ENCODE measurements at regions not wholly inside any gene's neighbourhood (a gene's known extent, or its start where the extent isn't known, plus 50 kb on each side); places are given as distances from the start of the nearest gene placed in this dataset.

DNA sequence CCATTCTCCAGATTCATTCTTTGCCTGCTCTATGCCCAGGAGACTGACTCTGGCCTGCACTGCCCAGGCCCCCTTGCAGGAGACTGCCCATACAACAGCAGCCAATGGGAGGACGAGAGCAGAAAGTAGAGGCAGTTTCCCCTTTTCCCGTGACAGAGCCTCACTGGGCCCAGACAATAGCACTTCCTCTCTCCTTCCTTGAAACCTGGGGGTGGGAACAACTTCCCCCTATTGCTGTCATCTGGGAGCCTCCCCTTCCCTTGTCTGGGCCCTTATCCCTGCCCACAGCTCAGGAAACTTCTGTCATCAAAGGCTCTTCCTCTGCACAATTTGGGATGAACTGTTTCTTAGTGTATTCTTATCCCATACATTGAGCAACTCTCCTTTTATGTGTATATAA lies 60.8 kb upstream of the KCNJ15 start:
- POLR2A ChIA-PET: no interaction called here

DNA sequence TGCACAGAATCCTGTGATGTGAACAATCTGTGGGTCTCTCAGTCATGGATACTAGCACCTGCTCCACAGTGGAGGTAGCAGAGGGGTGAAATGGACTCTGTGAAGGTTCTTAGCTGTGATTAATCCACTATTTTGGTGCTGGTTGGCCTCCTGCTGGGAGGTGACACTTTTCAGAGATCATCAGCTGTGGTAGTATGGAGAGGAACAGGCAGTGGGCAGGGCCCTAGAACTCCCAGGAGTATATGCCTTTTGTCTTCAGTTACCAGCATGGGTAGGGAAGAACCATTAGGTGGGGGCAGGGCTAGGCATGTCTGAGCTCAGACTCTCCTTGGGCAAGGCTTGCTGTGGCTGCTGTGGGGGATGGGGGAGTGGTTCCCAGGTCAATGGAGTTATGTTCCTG lies 54.0 kb upstream of the KCNJ15 start:
- ChIA-PET POLR2A (no interaction called here), CTCF (interaction anchor here (0.6 to 2.2 kb wide), 5 partner anchors 149 to 637 kb away, joined by 3 to 6 read pairs (median 3); no protein-coding TSS in a partner anchor)
- BruUV-seq (replicated peaks): no TSS peak
- Mint-ChIP-seq H3K4me1 (ENCODE audit: insufficient read depth, unreplicated experiment) (no peaks in the 10 kb centered on the region), H3K36me3 (ENCODE audit: insufficient read depth, unreplicated experiment) (no peaks in the 10 kb centered on the region), H3K9me3 (ENCODE audit: unreplicated experiment) (no peaks in the 10 kb centered on the region), H3K27ac (ENCODE audit: low read depth, unreplicated experiment) (no peak overlapping the region), H3K4me3 (ENCODE audit: unreplicated experiment) (no peak overlapping the region), H3K27me3 (ENCODE audit: insufficient read depth, unreplicated experiment) (peaks cover 6% of the 10 kb centered on the region)
- intact Hi-C loops (cut with micrococcal nuclease): no loop called here
- TF ChIP-seq, protein P1, sequence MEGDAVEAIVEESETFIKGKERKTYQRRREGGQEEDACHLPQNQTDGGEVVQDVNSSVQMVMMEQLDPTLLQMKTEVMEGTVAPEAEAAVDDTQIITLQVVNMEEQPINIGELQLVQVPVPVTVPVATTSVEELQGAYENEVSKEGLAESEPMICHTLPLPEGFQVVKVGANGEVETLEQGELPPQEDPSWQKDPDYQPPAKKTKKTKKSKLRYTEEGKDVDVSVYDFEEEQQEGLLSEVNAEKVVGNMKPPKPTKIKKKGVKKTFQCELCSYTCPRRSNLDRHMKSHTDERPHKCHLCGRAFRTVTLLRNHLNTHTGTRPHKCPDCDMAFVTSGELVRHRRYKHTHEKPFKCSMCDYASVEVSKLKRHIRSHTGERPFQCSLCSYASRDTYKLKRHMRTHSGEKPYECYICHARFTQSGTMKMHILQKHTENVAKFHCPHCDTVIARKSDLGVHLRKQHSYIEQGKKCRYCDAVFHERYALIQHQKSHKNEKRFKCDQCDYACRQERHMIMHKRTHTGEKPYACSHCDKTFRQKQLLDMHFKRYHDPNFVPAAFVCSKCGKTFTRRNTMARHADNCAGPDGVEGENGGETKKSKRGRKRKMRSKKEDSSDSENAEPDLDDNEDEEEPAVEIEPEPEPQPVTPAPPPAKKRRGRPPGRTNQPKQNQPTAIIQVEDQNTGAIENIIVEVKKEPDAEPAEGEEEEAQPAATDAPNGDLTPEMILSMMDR (IDR thresholded peaks at IDR 0.05; ENCODE audit: unreplicated experiment): no peak
- DNase-seq (ENCODE audit: unreplicated experiment): no peak

More for the DNA sequence above, 60.8 kb upstream of the KCNJ15 start:
- H3K36me3 Mint-ChIP-seq (ENCODE audit: insufficient read depth, unreplicated experiment): no peaks in the 10 kb centered on the region
- TF ChIP-seq, protein P1 (IDR thresholded peaks at IDR 0.05; ENCODE audit: unreplicated experiment): no peak
- no peak overlapping the region for H3K27ac Mint-ChIP-seq (ENCODE audit: low read depth, unreplicated experiment)
- CTCF ChIA-PET: no interaction called here
- BruUV-seq (replicated peaks): no TSS peak
- intact Hi-C loops (cut with micrococcal nuclease): no loop called here
- no peaks in the 10 kb centered on the region for H3K4me1 Mint-ChIP-seq (ENCODE audit: insufficient read depth, unreplicated experiment)
- no peaks in the 10 kb centered on the region for H3K27me3 Mint-ChIP-seq (ENCODE audit: insufficient read depth, unreplicated experiment)
- H3K9me3 Mint-ChIP-seq (ENCODE audit: unreplicated experiment): peaks cover 7% of the 10 kb centered on the region
- DNase-seq (ENCODE audit: unreplicated experiment): no peak
- no peak overlapping the region for H3K4me3 Mint-ChIP-seq (ENCODE audit: unreplicated experiment)

DNA sequence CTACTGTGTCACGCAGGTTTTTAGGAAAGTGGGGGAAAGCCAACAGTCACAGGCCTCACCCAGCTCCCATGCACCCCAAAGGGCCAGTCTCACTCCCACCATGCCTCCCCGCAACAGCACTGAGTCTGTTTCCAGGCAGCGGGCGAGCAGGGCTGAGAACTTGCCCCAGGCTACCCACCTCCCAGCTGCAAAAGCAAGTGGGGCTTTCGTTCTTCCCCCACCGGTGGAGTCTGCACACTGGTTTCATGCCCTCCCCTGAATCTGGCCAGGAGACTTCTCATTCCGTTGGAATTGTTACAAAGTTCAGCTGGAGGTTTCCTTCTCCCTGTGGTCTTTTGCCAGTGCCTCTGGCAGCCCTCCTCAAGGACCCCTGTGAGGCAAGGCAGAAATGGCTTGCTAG lies 53.6 kb upstream of the KCNJ15 start:
- BruUV-seq (replicated peaks): no TSS peak
- no peak overlapping the region for H3K4me3 Mint-ChIP-seq (ENCODE audit: unreplicated experiment)
- intact Hi-C loops (cut with micrococcal nuclease): no loop called here
- TF ChIP-seq, protein P1 (IDR thresholded peaks at IDR 0.05; ENCODE audit: unreplicated experiment): no peak
- ChIA-PET CTCF (interaction anchor here (0.9 to 2.2 kb wide), 3 partner anchors 149 to 492 kb away, joined by 3 to 6 read pairs (median 3); no protein-coding TSS in a partner anchor), POLR2A (interaction anchor here (1.1 kb wide), 1 partner anchor 22 kb away, joined by 4 read pairs; no protein-coding TSS in a partner anchor)
- H3K36me3 Mint-ChIP-seq (ENCODE audit: insufficient read depth, unreplicated experiment): no peaks in the 10 kb centered on the region
- no peak for DNase-seq (ENCODE audit: unreplicated experiment)
- H3K4me1 Mint-ChIP-seq (ENCODE audit: insufficient read depth, unreplicated experiment): no peaks in the 10 kb centered on the region
- no peak overlapping the region for H3K27ac Mint-ChIP-seq (ENCODE audit: low read depth, unreplicated experiment)
- no peaks in the 10 kb centered on the region for H3K9me3 Mint-ChIP-seq (ENCODE audit: unreplicated experiment)
- peaks cover 10% of the 10 kb centered on the region for H3K27me3 Mint-ChIP-seq (ENCODE audit: insufficient read depth, unreplicated experiment)

DNA sequence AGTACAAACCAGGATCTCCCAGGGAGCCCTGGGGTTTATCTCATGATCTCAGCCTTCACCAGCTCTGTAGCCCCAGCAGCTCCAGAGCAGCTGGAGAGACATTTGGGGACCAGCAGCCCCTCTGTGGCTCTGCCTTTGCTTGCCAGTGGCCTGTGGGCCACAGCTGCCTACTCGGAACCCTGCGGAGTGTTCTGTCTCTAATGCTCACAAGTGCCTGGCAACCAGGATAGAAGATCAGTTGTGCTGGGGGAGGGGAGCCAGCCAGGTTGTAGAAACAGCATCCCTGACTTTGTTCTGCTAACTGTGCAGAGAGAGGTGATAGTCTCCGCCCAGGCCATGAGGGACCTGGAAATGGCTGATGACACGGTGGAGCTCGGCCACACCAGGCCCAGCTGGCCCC lies 50.9 kb upstream of the KCNJ15 start:
- H3K27ac Mint-ChIP-seq (ENCODE audit: low read depth, unreplicated experiment): no peak overlapping the region
- DNase-seq (ENCODE audit: unreplicated experiment): no peak
- no peaks in the 10 kb centered on the region for H3K4me1 Mint-ChIP-seq (ENCODE audit: insufficient read depth, unreplicated experiment)
- peaks cover 7% of the 10 kb centered on the region for H3K9me3 Mint-ChIP-seq (ENCODE audit: unreplicated experiment)
- H3K27me3 Mint-ChIP-seq (ENCODE audit: insufficient read depth, unreplicated experiment): peaks cover 15% of the 10 kb centered on the region
- POLR2A ChIA-PET: interaction anchor here (0.6 to 0.7 kb wide), 2 partner anchors 34 to 145 kb away, joined by 3 to 4 read pairs; no protein-coding TSS in a partner anchor
- TF ChIP-seq, protein P1 (IDR thresholded peaks at IDR 0.05; ENCODE audit: unreplicated experiment): no peak
- CTCF ChIA-PET: interaction anchor here (0.8 to 1.0 kb wide), 2 partner anchors 12 to 494 kb away, joined by 3 to 4 read pairs; no protein-coding TSS in a partner anchor
- H3K4me3 Mint-ChIP-seq (ENCODE audit: unreplicated experiment): no peak overlapping the region
- no peaks in the 10 kb centered on the region for H3K36me3 Mint-ChIP-seq (ENCODE audit: insufficient read depth, unreplicated experiment)
- intact Hi-C loops (cut with micrococcal nuclease): loop anchor here (1.0 kb wide), 1 partner anchor 26 kb away; no protein-coding TSS in a partner anchor
- BruUV-seq (replicated peaks): no TSS peak
